ENCODE measurements at regions not wholly inside any gene's neighbourhood (a gene's known extent, or its start where the extent isn't known, plus 50 kb on each side); places are given as distances from the start of the nearest gene placed in this dataset.

- TF ChIP-seq EZH2phosphoT487 (IDR thresholded peaks at IDR 0.05; ENCODE audit: insufficient read depth, low read depth) (no peak), EZH2 (IDR thresholded peaks at IDR 0.05; ENCODE audit: insufficient read depth, poor library complexity, severe bottlenecking) (no peak)
These were observed 63.7 kb downstream of the MSX1 start for GRCh38 chr4:4923201-4923600.
